ENCODE measurements at regions not wholly inside any gene's neighbourhood (a gene's known extent, or its start where the extent isn't known, plus 50 kb on each side); places are given as distances from the start of the nearest gene placed in this dataset.

- Mint-ChIP-seq H3K27ac (no peak overlapping the region), H3K27me3 (peaks cover 2% of the 10 kb centered on the region), H3K4me1 (peaks cover 10% of the 10 kb centered on the region), H3K4me3 (no peak overlapping the region), H3K9me3 (no peaks in the 10 kb centered on the region), H3K36me3 (ENCODE audit: low read depth) (no peaks in the 10 kb centered on the region)
- ChIA-PET CTCF (no interaction called here), POLR2A (no interaction called here)
- no peak for DNase-seq
These were observed 177.6 kb upstream of the SLC25A13 start for GRCh38 chr7:96499532-96499931.

GRCh38 chr7:96497567-96497966 lies 175.7 kb upstream of the SLC25A13 start:
- H3K27me3 Mint-ChIP-seq, result peaks cover 2% of the 10 kb centered on the region
- no peaks in the 10 kb centered on the region for H3K36me3 Mint-ChIP-seq (ENCODE audit: low read depth)
- no peak overlapping the region for H3K4me3 Mint-ChIP-seq
- ChIA-PET CTCF (no interaction called here), POLR2A (no interaction called here)
- peaks cover 15% of the 10 kb centered on the region for H3K4me1 Mint-ChIP-seq
- DNase-seq, result no peak
- H3K9me3 Mint-ChIP-seq, result no peaks in the 10 kb centered on the region
- no peak overlapping the region for H3K27ac Mint-ChIP-seq

DNA sequence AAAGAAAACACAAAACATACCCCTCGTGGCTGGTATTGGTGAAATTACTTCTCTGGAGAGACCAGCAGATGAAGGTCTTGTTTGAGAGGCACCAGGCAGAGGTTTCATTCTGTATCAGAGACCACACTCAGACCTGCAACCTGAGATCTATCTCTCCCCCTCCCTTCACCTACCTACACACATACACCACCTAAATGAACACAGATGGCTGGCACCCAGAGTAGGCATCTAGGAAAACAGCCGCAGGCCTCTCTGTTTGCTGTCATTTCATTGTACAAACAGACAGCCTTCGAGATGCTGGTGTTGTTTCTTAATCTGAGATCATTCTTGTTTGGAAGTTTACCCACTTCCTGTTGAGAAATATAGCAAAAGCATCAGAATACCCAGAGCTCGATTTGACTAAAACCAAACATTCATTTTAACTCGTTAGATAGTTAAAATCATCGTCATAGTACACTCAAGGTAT lies 173.9 kb upstream of the SLC25A13 start:
- H3K9me3 Mint-ChIP-seq, result no peaks in the 10 kb centered on the region
- peak overlapping the region; percentile 87 for H3K27ac Mint-ChIP-seq
- POLR2A ChIA-PET, result no interaction called here
- H3K4me1 Mint-ChIP-seq, result peaks cover 23% of the 10 kb centered on the region
- peak; percentile 19 for DNase-seq
- CTCF ChIA-PET, result interaction anchor here (1.3 kb wide), 1 partner anchor 11 kb away, joined by 3 read pairs; no protein-coding TSS in a partner anchor
- H3K27me3 Mint-ChIP-seq, result peaks cover 2% of the 10 kb centered on the region
- H3K36me3 Mint-ChIP-seq (ENCODE audit: low read depth), result no peaks in the 10 kb centered on the region
- H3K4me3 Mint-ChIP-seq, result peak overlapping the region; percentile 31

DNA sequence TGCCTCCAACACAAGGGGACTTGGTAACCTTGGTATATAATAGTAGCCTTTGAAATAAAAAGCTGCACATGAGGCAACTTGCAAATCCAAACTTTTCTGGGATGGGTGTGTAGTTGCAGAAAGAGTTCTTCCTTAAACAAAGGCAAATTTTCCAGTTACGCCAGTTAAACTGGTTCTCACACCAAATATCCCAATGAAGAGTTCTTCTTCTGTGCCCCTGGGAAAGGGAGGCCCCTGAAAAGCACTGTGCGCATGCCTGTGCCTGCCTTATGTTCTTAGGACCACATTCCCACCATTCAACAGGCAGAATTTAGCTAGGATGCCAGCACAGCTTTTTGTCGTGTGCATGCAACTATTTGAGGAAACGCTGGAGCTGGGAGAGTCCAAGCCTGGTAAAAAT lies 164.8 kb upstream of the SLC25A13 start:
- Mint-ChIP-seq H3K36me3 (ENCODE audit: low read depth) (no peaks in the 10 kb centered on the region), H3K4me1 (peaks cover 19% of the 10 kb centered on the region), H3K27ac (no peak overlapping the region), H3K9me3 (no peaks in the 10 kb centered on the region), H3K4me3 (no peak overlapping the region), H3K27me3 (no peaks in the 10 kb centered on the region)
- no peak for DNase-seq
- CTCF ChIA-PET, result no interaction called here
- POLR2A ChIA-PET, result no interaction called here

GRCh38 chr7:96484845-96485244 lies 162.9 kb upstream of the SLC25A13 start:
- Mint-ChIP-seq H3K36me3 (ENCODE audit: low read depth) (no peaks in the 10 kb centered on the region), H3K27ac (peak overlapping the region; percentile 66), H3K27me3 (no peaks in the 10 kb centered on the region), H3K4me3 (no peak overlapping the region), H3K4me1 (peaks cover 19% of the 10 kb centered on the region), H3K9me3 (no peaks in the 10 kb centered on the region)
- DNase-seq, result no peak
- ChIA-PET CTCF (interaction anchor here (0.9 kb wide), 1 partner anchor 11 kb away, joined by 3 read pairs; no protein-coding TSS in a partner anchor), POLR2A (no interaction called here)

DNA sequence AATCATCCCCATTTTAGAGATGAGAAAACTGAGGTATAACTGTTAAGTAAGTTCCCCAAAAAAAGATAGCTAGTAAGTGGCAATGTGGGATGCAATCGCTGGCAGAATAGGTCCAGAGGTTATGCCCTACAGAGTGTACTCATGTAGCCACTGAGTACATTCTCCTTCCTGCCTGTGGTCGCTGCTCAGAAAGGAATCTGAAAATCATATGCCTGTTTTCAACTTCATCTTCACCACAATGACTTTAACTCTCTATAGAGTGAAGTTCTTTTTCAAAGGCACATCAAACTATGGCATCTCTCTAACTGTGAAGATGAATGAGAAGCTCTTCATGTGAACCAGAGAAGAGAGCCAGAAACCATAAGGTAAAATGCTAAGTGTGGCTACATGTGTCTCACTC lies 162.2 kb upstream of the SLC25A13 start:
- DNase-seq, result peak; percentile 11
- H3K4me1 Mint-ChIP-seq, result peaks cover 25% of the 10 kb centered on the region
- H3K27me3 Mint-ChIP-seq, result no peaks in the 10 kb centered on the region
- H3K36me3 Mint-ChIP-seq (ENCODE audit: low read depth), result no peaks in the 10 kb centered on the region
- H3K9me3 Mint-ChIP-seq, result no peaks in the 10 kb centered on the region
- POLR2A ChIA-PET, result no interaction called here
- H3K27ac Mint-ChIP-seq, result no peak overlapping the region
- CTCF ChIA-PET, result interaction anchor here (0.9 kb wide), 1 partner anchor 12 kb away, joined by 3 read pairs; no protein-coding TSS in a partner anchor
- H3K4me3 Mint-ChIP-seq, result no peak overlapping the region

GRCh38 chr7:96481796-96482195 lies 159.9 kb upstream of the SLC25A13 start:
- H3K4me3 Mint-ChIP-seq, result no peak overlapping the region
- ChIA-PET CTCF (no interaction called here), POLR2A (no interaction called here)
- no peak overlapping the region for H3K27ac Mint-ChIP-seq
- DNase-seq, result no peak
- H3K4me1 Mint-ChIP-seq, result peaks cover 33% of the 10 kb centered on the region
- no peaks in the 10 kb centered on the region for H3K9me3 Mint-ChIP-seq
- no peaks in the 10 kb centered on the region for H3K27me3 Mint-ChIP-seq
- H3K36me3 Mint-ChIP-seq (ENCODE audit: low read depth), result peaks cover 5% of the 10 kb centered on the region

DNA sequence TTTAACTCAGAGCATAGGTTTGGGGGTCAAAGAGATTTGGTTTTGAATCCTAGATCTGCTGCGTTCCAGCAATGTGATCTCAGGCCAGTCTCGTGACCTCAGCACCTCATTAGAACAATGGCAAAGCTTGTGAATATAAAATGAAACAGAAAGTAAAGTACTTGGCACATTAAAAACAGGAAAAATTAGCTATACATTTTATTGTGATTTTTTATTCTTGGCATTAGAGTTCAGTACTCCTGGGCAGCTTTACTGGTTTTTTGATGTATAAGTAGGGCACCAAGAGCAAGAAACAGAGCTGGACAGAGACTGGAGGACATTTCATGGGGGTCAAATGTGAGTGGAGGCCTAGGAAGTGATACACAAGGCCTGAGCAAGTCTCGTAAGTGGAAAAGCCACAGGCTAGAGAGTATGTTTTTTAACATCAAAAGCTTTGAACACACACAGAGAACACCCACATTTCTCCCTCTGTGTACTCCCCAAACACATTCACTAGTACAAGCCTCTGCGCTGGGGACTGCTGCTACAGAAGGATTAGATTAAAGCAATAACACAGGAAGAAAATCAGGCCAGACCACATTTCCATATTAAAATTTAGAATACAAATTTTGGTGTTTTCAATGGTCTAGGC lies 157.2 kb upstream of the SLC25A13 start:
- peak; percentile 17 for DNase-seq
- H3K27me3 Mint-ChIP-seq, result no peaks in the 10 kb centered on the region
- peak overlapping the region; percentile 48 for H3K4me3 Mint-ChIP-seq
- H3K27ac Mint-ChIP-seq, result peak overlapping the region; percentile 94
- CTCF ChIA-PET, result interaction anchor here (1.5 kb wide), 1 partner anchor 9 kb away, joined by 3 read pairs; no protein-coding TSS in a partner anchor
- no peaks in the 10 kb centered on the region for H3K9me3 Mint-ChIP-seq
- POLR2A ChIA-PET, result interaction anchor here (0.6 to 1.0 kb wide), 2 partner anchors 19 to 194 kb away, joined by 3 read pairs; no protein-coding TSS in a partner anchor
- peaks cover 5% of the 10 kb centered on the region for H3K36me3 Mint-ChIP-seq (ENCODE audit: low read depth)
- peaks cover 25% of the 10 kb centered on the region for H3K4me1 Mint-ChIP-seq

- Mint-ChIP-seq H3K36me3 (ENCODE audit: low read depth) (peaks cover 27% of the 10 kb centered on the region), H3K27ac (peak overlapping the region; percentile 92), H3K4me1 (peaks cover 20% of the 10 kb centered on the region), H3K9me3 (peaks cover 16% of the 10 kb centered on the region), H3K27me3 (no peaks in the 10 kb centered on the region), H3K4me3 (peak overlapping the region; percentile 52)
- ChIA-PET POLR2A (no interaction called here), CTCF (no interaction called here)
- no peak for DNase-seq
These were observed 149.7 kb upstream of the SLC25A13 start for GRCh38 chr7:96471606-96472005.

- ChIA-PET CTCF (no interaction called here), POLR2A (no interaction called here)
- no peak for DNase-seq
- Mint-ChIP-seq H3K9me3 (peaks cover 2% of the 10 kb centered on the region), H3K27me3 (no peaks in the 10 kb centered on the region), H3K27ac (no peak overlapping the region), H3K4me1 (no peaks in the 10 kb centered on the region), H3K4me3 (no peak overlapping the region), H3K36me3 (ENCODE audit: low read depth) (no peaks in the 10 kb centered on the region)
These were observed 130.2 kb upstream of the SLC25A13 start for GRCh38 chr7:96452146-96452545.

- H3K27me3 Mint-ChIP-seq, result no peaks in the 10 kb centered on the region
- no peak overlapping the region for H3K27ac Mint-ChIP-seq
- no peaks in the 10 kb centered on the region for H3K9me3 Mint-ChIP-seq
- no peak for DNase-seq
- CTCF ChIA-PET, result no interaction called here
- POLR2A ChIA-PET, result no interaction called here
- H3K4me1 Mint-ChIP-seq, result no peaks in the 10 kb centered on the region
- H3K4me3 Mint-ChIP-seq, result no peak overlapping the region
- no peaks in the 10 kb centered on the region for H3K36me3 Mint-ChIP-seq (ENCODE audit: low read depth)
These were observed 127.2 kb upstream of the SLC25A13 start for GRCh38 chr7:96449094-96449493.

GRCh38 chr7:96447109-96447645 lies 125.3 kb upstream of the SLC25A13 start:
- no peak for DNase-seq
- ChIA-PET CTCF (no interaction called here), POLR2A (no interaction called here)
- no peaks in the 10 kb centered on the region for H3K4me1 Mint-ChIP-seq
- H3K9me3 Mint-ChIP-seq, result no peaks in the 10 kb centered on the region
- no peaks in the 10 kb centered on the region for H3K27me3 Mint-ChIP-seq
- no peaks in the 10 kb centered on the region for H3K36me3 Mint-ChIP-seq (ENCODE audit: low read depth)
- no peak overlapping the region for H3K4me3 Mint-ChIP-seq
- no peak overlapping the region for H3K27ac Mint-ChIP-seq

GRCh38 chr7:96441436-96442084 lies 119.7 kb upstream of the SLC25A13 start:
- H3K27me3 Mint-ChIP-seq, result peaks cover 2% of the 10 kb centered on the region
- H3K27ac Mint-ChIP-seq, result no peak overlapping the region
- DNase-seq, result no peak
- H3K4me3 Mint-ChIP-seq, result no peak overlapping the region
- peaks cover 4% of the 10 kb centered on the region for H3K9me3 Mint-ChIP-seq
- H3K36me3 Mint-ChIP-seq (ENCODE audit: low read depth), result no peaks in the 10 kb centered on the region
- ChIA-PET CTCF (no interaction called here), POLR2A (no interaction called here)
- H3K4me1 Mint-ChIP-seq, result no peaks in the 10 kb centered on the region
